Activated T-cell treated with anti-CD3 and anti-CD28 coated beads, Interleukin-2, amount 50 U/mL, for 72 hours (primary cell): ENCODE measurements at regions not wholly inside any gene's neighbourhood (a gene's known extent, or its start where the extent isn't known, plus 50 kb on each side); places are given as distances from the start of the nearest gene placed in this dataset.

Experiments
- ATAC-seq, 2 donors: fragments of 150-1000 bp; cut with Tn5 transposase; replicated peaks in 1 of 2; 2 replicates each; pipeline ENCODE4 v1.10.0; 2021; ENCODE audit warnings: moderate library complexity in 2 of 2, mild to moderate bottlenecking in 1 of 2
- DNase-seq, 2 donors: peaks; one replicate each; pipeline ENCODE4 v3.0.0; 2021 to 2022; ENCODE audit warnings: mixed read lengths in 1 of 2
- H3K27ac Mint-ChIP-seq: one replicate; pipeline ENCODE4 v1.8.0; 2022; ENCODE audit warnings: mild to moderate bottlenecking, moderate library complexity, mixed read lengths
- H3K27me3 Mint-ChIP-seq: one replicate; pipeline ENCODE4 v1.8.0; 2022; ENCODE audit warnings: low read depth, mixed read lengths
- H3K36me3 Mint-ChIP-seq, 2 donors: one replicate each; pipeline ENCODE4 v1.8.0; 2022; ENCODE audit warnings: mixed read lengths in 2 of 2, mild to moderate bottlenecking in 1 of 2; ENCODE audit not compliant: insufficient read depth in 2 of 2
- H3K4me1 Mint-ChIP-seq: one replicate; pipeline ENCODE4 v1.8.0; 2022; ENCODE audit warnings: low read depth, mixed read lengths
- H3K4me3 Mint-ChIP-seq, 2 donors: one replicate each; pipeline ENCODE4 v1.8.0; 2022; ENCODE audit warnings: mild to moderate bottlenecking in 2 of 2, mixed read lengths in 2 of 2, moderate library complexity in 2 of 2
- H3K9me3 Mint-ChIP-seq, 2 donors: one replicate each; pipeline ENCODE4 v1.8.0; 2022; ENCODE audit warnings: mixed read lengths in 2 of 2

GRCh38 chr1:108047085-108047484, 82.1 kb upstream of the VAV3 start:
- Mint-ChIP-seq H3K4me1 (peaks cover 36% of the 10 kb centered on the region), H3K4me3 (no peak overlapping the region), H3K36me3 (peaks cover 0 to 1% of the 10 kb centered on the region in 2 donors), H3K27ac (no peak overlapping the region), H3K27me3 (no peaks in the 10 kb centered on the region), H3K9me3 (no peaks in the 10 kb centered on the region)
- DNase-seq (no peak), ATAC-seq (no peak)

DNA sequence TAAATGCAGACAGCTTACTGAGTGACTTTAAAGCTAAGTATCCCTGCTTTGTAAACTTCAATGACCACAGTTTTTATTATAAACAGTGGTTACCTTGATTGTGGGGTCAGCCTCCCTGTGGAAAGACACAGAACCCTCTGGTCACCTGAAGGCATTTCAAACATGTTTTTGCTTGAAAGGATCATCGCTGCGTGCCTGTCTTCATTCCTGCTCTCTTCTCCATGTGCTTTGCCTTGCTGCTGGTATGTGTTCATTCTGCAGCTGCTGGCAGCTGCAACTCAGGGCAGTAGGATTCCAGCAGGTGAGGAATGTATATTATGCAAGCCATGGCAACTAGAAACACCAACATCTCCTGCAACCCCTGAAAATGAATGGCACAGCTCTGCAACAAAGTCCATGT, 81.0 kb upstream of the VAV3 start:
- DNase-seq: no peak
- no peak overlapping the region for H3K27ac Mint-ChIP-seq
- H3K9me3 Mint-ChIP-seq: no peaks in the 10 kb centered on the region
- H3K4me1 Mint-ChIP-seq: peaks cover 45% of the 10 kb centered on the region
- peaks cover 0 to 1% of the 10 kb centered on the region in 2 donors for H3K36me3 Mint-ChIP-seq
- ATAC-seq: no peak
- no peak overlapping the region for H3K4me3 Mint-ChIP-seq
- no peaks in the 10 kb centered on the region for H3K27me3 Mint-ChIP-seq

DNA sequence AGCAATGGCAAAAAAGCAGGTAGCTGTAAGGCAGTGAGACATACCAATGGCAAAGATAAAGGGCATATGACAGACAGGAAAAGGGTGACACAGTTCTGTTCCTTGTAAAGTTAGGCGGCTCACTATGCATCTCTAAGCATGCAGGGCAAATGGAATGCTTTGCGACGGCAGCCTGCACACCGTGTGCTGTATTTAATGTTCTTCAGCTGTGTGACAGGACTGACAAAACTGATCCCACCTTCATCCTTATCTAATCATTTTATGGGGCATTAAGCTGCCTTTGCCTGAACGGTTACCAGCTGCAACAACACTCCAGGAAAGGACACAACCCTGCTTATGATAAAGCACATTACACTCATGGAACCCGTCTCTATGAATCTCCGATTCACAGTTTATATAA, 80.5 kb upstream of the VAV3 start:
- ATAC-seq: no peak
- DNase-seq: no peak
- no peak overlapping the region for H3K27ac Mint-ChIP-seq
- H3K4me1 Mint-ChIP-seq: peaks cover 45% of the 10 kb centered on the region
- H3K36me3 Mint-ChIP-seq: peaks cover 0 to 1% of the 10 kb centered on the region in 2 donors
- no peak overlapping the region for H3K4me3 Mint-ChIP-seq
- H3K9me3 Mint-ChIP-seq: no peaks in the 10 kb centered on the region
- no peaks in the 10 kb centered on the region for H3K27me3 Mint-ChIP-seq

GRCh38 chr1:108044318-108044717, 79.3 kb upstream of the VAV3 start:
- Mint-ChIP-seq H3K27ac (peak overlapping the region; percentile 6), H3K36me3 (peaks cover 0 to 1% of the 10 kb centered on the region in 2 donors), H3K4me1 (peaks cover 45% of the 10 kb centered on the region), H3K27me3 (no peaks in the 10 kb centered on the region), H3K4me3 (no peak overlapping the region), H3K9me3 (no peaks in the 10 kb centered on the region)
- no peak for ATAC-seq
- DNase-seq: no peak

GRCh38 chr1:108043707-108044106, 78.7 kb upstream of the VAV3 start:
- DNase-seq (no peak), ATAC-seq (no peak)
- Mint-ChIP-seq H3K9me3 (no peaks in the 10 kb centered on the region), H3K4me3 (no peak overlapping the region), H3K27ac (no peak overlapping the region), H3K27me3 (no peaks in the 10 kb centered on the region), H3K36me3 (peaks cover 0 to 1% of the 10 kb centered on the region in 2 donors), H3K4me1 (peaks cover 45% of the 10 kb centered on the region)

GRCh38 chr1:108042610-108043009, 77.6 kb upstream of the VAV3 start:
- H3K4me1 Mint-ChIP-seq: peaks cover 45% of the 10 kb centered on the region
- DNase-seq: no peak
- no peaks in the 10 kb centered on the region for H3K27me3 Mint-ChIP-seq
- H3K4me3 Mint-ChIP-seq: peak overlapping the region in 1 of 2 donors; percentile 19
- H3K27ac Mint-ChIP-seq: no peak overlapping the region
- peaks cover 0 to 1% of the 10 kb centered on the region in 2 donors for H3K36me3 Mint-ChIP-seq
- no peaks in the 10 kb centered on the region for H3K9me3 Mint-ChIP-seq
- ATAC-seq: no peak

DNA sequence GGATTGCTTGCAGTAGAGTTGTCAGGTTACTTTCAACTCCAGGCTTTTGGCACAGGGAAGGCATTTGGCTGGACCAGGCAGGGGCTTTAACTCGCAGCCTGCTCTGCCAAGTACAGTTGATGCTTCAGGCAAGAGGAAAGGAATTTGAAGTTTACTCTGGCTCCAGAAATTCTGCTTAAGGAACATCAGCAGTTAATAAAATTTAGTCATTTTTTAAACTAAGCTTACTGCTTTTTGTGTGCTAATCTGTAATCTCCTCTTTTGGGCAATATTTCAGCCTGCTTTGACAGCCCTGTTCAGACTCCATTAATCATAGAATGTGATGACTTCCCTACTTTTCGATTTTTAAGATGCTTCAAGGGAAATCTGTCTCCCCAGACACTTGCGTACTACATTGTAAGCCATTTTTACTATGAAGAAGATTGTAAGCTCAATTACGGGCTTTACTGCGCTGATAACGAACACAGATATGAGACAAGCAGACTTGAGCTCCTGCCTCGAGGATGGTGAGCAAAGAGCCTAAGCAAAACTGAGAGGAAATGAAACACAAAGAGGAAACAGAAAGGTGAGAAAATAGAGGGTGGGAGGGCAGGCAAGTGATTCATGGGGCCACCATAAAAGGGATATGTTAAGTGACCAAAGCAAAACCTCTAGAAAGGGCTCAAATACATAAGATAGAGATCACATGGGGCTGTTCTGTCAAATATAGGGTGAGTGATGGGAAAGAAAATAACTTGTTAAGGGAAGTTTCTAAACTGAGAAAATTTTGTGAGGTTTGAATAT, 76.6 kb upstream of the VAV3 start:
- H3K4me3 Mint-ChIP-seq: peak overlapping the region; percentile 41 to 54
- H3K27ac Mint-ChIP-seq: peak overlapping the region; percentile 9
- DNase-seq (peak; percentile 14), ATAC-seq (peak; percentile 82 to 84)
- H3K4me1 Mint-ChIP-seq: peaks cover 45% of the 10 kb centered on the region
- H3K36me3 Mint-ChIP-seq: peaks cover 0 to 1% of the 10 kb centered on the region in 2 donors
- H3K27me3 Mint-ChIP-seq: no peaks in the 10 kb centered on the region
- no peaks in the 10 kb centered on the region for H3K9me3 Mint-ChIP-seq

GRCh38 chr1:108038653-108039236, 73.8 kb upstream of the VAV3 start:
- Mint-ChIP-seq H3K36me3 (no peaks in the 10 kb centered on the region), H3K27ac (no peak overlapping the region), H3K4me1 (peaks cover 23% of the 10 kb centered on the region), H3K4me3 (no peak overlapping the region), H3K27me3 (no peaks in the 10 kb centered on the region), H3K9me3 (no peaks in the 10 kb centered on the region)
- ATAC-seq: no peak
- no peak for DNase-seq

- Mint-ChIP-seq H3K36me3 (no peaks in the 10 kb centered on the region), H3K4me1 (peaks cover 8% of the 10 kb centered on the region), H3K27me3 (no peaks in the 10 kb centered on the region), H3K4me3 (no peak overlapping the region), H3K27ac (no peak overlapping the region), H3K9me3 (no peaks in the 10 kb centered on the region)
- ATAC-seq (no peak), DNase-seq (no peak)
These were observed 72.0 kb upstream of the VAV3 start for GRCh38 chr1:108036796-108037562.

GRCh38 chr1:108034396-108034795, 69.4 kb upstream of the VAV3 start:
- H3K36me3 Mint-ChIP-seq: no peaks in the 10 kb centered on the region

DNA sequence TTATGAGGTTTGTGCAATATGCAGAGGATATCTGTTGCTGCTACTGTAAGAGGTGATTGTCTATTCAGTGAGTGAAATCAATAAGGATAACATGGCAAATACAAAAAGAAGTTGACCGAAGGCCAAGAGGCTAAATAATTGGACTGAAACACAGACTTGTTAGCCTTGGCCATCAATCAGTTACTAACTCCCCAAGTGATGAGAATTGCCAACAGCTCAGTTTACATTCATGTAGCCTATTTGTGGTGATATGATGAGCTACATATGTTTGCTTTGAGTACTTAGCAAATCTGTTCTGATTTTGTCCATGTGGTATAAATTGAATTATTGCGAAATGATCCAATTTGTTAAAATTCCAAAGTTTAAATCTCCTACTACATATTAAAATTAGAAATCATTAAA, 68.6 kb upstream of the VAV3 start:
- Mint-ChIP-seq H3K27me3 (no peaks in the 10 kb centered on the region), H3K4me1 (no peaks in the 10 kb centered on the region), H3K27ac (no peak overlapping the region), H3K36me3 (no peaks in the 10 kb centered on the region), H3K9me3 (no peaks in the 10 kb centered on the region), H3K4me3 (no peak overlapping the region)
- no peak for DNase-seq
- no peak for ATAC-seq

More at GRCh38 chr1:108034396-108034795, 69.4 kb upstream of the VAV3 start:
- H3K4me3 Mint-ChIP-seq: no peak overlapping the region
- ATAC-seq: no peak
- no peaks in the 10 kb centered on the region for H3K9me3 Mint-ChIP-seq
- no peak for DNase-seq
- H3K4me1 Mint-ChIP-seq: no peaks in the 10 kb centered on the region
- no peaks in the 10 kb centered on the region for H3K27me3 Mint-ChIP-seq
- no peak overlapping the region for H3K27ac Mint-ChIP-seq

DNA sequence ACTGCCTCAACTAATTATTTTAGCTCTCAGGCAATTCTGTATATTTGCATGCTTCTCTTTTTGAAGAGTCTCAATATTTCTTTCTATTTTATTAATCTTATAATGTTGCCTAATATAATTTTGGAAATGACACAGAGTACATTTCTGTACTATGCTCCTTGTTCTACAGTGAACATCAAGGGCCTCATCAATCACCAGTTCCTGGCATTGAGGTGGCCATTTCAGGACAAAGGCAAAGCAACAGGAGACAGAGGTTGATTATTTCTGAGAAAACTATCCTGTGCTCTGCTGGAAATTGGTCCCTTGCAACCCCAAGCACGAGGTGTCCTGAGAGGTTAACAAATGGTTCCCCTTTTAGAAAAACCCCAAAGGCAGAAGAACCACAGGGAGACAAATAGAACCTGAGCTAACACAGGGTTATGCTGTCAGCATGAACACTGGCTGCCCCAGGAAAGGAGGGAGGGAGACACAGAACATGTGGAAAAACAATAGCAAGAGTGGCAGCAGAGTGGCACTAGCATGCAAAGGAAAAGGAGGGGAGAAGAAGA, 63.9 kb upstream of the VAV3 start:
- H3K4me1 Mint-ChIP-seq: no peaks in the 10 kb centered on the region
- no peak for DNase-seq
- H3K36me3 Mint-ChIP-seq: no peaks in the 10 kb centered on the region
- no peaks in the 10 kb centered on the region for H3K9me3 Mint-ChIP-seq
- no peaks in the 10 kb centered on the region for H3K27me3 Mint-ChIP-seq
- no peak overlapping the region for H3K4me3 Mint-ChIP-seq
- H3K27ac Mint-ChIP-seq: no peak overlapping the region
- no peak for ATAC-seq

GRCh38 chr1:108027389-108027788, 62.4 kb upstream of the VAV3 start:
- ATAC-seq (no peak), DNase-seq (no peak)
- Mint-ChIP-seq H3K36me3 (no peaks in the 10 kb centered on the region), H3K4me3 (no peak overlapping the region), H3K27ac (no peak overlapping the region), H3K27me3 (no peaks in the 10 kb centered on the region), H3K9me3 (no peaks in the 10 kb centered on the region), H3K4me1 (no peaks in the 10 kb centered on the region)
